GM19438 (cell line): ENCODE measurements at regions not wholly inside any gene's neighbourhood (a gene's known extent, or its start where the extent isn't known, plus 50 kb on each side); places are given as distances from the start of the nearest gene placed in this dataset.
"Not testable (repeated sequence)": the region's sequence is repeated elsewhere in the genome, so short reads cannot be mapped to it uniquely, and the experiment has no call there.

ENCODE experiments used
- ATAC-seq: cut with Tn5 transposase; IDR thresholded peaks from one replicate; pipeline ENCODE4 v1.9.1; 2021; ENCODE audit warnings: low read depth; ENCODE audit not compliant: unreplicated experiment

DNA sequence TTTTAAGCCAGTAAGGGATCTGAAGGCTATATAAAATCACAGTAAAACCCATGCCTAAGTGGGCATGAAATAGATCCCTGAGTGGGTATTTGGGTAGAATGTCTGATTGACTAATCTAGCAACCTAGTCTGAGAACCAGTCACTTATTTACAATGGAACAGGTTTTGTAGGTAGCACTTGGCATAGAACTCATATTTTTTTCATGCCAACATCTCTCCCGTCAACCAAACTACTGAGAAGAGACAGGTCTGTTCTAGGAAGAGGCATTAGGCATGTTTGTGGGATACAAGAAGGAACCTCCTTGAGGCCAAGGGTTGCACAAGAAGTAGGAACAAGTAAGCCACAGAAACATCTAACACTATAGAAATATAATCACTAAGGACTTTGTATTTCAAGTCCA lies 840.4 kb upstream of the TENM4 start:
- no peak for ATAC-seq

DNA sequence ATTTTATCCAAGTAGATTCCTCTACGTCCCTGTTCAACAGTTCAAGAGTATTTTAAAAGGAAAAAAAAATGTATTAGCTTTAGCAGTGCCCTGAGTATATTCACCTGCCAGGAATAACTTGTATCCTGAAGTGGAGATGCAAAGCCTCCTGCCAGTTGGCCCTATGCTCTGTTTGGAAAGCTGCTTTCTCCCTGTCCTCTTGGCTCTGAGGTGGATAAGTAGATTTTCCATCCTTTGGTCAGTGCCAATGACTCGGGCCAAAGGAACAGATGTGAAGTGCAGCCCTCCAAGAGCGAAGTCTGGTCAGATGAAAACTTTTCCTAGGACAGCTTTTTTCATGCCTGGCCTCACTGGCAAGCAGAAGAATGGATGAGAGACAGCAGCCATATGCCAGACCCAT lies 839.9 kb upstream of the TENM4 start:
- no peak for ATAC-seq

DNA sequence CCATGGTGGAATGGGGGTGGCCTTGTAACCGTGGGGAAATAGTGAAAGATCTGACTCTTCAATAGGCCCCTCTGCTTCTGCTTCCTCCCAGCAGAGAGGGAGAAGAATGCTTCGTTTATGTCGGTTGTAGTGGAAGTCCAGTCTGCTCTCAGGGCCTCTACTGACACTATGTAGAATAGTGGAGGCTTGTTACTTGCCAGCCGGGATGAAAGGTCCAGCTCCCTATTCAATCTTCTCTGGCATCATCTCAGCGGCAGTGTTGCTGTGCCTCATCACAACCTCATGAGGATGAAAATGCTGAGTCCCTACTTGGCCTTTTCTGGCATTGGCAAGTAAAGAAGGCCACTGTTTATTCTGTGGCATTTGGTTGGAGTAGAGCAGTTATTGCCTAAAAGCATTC lies 820.9 kb upstream of the TENM4 start:
- ATAC-seq: no peak

DNA sequence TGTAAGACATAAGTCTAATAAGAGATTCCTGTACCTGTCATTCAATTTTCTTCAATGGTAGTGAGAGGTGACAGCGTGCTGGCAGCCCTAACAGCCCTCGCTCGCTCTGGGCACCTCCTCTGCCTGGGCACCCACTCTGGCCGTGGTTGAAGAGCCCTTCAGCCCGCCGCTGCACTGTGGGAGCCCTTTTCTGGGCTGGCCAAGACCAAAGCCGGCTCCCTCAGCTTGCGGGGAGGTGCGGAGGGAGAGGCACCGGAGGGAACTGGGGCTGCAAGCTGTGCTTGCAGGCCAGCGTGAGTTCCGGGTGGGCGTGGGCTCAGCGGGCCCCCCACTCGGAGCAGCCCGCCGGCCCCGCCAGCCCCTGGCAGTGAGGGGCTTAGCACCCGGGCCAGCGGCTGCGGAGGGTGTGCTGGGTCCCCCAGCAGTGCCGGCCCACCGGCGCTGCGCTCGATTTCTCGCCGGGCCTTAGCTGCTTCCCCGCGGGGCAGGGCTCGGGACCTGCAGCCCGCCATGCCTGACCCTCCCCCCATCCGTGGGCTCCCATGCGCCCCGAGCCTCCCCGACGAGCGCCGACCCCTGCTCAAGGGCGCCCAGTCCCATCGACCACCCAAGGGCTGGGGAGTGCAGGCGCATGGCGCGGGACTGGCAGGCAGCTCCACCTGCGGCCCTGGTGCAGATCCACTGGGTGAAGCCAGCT lies 816.6 kb upstream of the TENM4 start:
- ATAC-seq: not testable (repeated sequence)

GRCh38 chr11:80255021-80255420 lies 814.2 kb upstream of the TENM4 start:
- no peak for ATAC-seq

DNA sequence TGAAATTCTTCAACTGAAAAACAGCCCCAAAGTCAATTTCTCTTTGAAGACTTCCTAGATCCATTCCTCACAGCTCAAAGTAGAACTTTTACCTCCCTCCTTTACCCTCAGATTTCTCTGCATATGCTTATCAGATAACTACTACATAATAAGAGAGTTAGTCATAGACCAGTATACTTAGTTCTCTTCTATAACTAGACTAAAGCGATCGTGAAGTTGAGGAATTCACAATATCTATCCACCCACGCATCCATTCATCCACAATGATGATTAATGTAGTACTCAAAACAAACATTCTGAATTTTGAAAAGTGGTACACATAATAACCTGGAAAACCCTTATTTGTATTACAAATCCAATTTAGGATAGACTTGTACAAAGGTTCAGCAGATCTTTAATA lies 800.9 kb upstream of the TENM4 start:
- no peak for ATAC-seq

DNA sequence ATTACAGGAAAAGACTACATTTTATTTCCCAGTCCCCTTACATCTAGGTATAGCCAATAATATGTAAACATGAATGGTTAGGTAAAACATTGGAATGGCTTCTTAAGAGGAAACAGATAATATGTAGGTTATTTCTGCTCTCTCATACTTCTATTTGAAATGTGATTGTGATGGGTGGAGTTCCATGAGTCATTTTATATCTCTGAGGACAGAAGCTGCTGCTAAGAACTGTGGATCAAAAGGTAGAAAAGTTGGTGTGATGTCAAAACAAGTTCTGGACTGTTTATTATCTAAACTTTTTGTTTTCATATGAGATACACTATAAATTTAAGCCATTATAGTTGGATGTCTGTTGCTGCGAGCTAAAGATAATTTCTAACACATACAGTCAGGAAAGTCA lies 799.4 kb upstream of the TENM4 start:
- no peak for ATAC-seq

- ATAC-seq: no peak
Measured at GRCh38 chr11:80239217-80239616, 798.4 kb upstream of the TENM4 start.

DNA sequence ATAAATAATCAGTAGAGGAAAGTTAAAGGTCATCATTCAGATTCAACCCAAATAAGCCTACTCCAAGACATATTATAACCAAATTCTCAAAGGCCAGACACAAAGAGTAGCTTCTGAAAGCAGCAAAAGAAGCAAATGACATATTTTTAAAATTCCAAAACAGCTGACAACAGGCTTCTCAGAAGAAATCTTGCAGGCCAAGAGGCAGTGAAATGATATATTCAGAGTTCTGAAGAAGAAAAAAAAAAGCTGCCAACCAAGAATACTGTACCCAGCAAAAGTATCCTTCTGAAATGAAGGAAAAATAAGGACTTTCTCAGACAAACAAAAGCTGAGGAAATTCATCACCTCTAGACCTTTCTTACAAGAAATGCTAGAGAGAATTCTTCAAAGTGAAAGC lies 787.1 kb upstream of the TENM4 start:
- no peak for ATAC-seq

- no peak for ATAC-seq
Measured at GRCh38 chr11:80214413-80214812, 773.6 kb upstream of the TENM4 start.

DNA sequence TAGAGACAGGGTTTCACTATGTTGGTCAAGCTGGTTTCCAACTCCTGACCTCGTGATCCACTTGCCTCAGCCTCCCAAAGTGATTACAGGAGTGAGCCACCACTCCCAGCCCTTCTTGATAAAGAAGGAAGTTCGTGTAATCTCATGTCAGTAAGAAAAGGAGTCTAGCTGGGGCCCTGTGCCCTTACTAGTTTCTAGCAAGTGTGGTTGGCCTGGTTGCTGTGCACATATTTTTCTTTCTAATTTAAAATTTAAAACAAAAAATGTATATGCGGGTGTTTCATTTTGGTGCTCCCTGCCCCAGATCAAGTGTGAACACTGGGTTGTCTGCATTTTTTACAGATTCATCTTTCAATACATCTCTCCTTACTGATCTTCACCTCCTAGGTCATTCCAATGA lies 770.8 kb upstream of the TENM4 start:
- no peak for ATAC-seq

- ATAC-seq: no peak
Measured at GRCh38 chr11:80204021-80204420, 763.2 kb upstream of the TENM4 start.

DNA sequence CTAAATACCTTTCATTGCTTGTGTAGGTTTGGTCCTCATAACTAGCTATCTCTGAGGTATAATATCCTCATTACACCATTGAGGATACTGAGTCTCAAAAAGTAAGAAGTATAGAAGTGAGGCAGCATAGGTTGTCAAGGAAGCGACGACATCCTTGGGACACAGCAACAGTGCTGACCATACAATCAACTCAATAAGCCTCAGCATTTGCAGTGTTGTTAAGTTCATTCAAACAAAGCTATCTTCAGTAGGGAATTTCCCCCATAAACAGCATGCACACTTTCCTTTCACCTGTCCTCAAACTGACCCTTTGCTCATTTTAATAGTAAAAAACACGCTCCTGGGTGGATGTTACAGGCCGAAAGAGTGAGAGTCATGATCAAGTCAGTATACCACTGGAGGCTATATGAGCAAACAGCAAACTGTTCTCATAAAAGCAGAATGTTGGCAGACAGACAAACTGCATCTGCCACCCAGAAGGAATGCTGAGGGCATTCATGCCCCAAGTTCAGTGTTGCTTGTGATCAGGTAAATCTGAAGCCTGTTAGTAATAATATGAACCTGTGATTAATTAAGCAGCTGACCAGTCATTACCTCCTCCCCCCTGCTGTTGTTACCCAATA lies 756.2 kb upstream of the TENM4 start:
- no peak for ATAC-seq

DNA sequence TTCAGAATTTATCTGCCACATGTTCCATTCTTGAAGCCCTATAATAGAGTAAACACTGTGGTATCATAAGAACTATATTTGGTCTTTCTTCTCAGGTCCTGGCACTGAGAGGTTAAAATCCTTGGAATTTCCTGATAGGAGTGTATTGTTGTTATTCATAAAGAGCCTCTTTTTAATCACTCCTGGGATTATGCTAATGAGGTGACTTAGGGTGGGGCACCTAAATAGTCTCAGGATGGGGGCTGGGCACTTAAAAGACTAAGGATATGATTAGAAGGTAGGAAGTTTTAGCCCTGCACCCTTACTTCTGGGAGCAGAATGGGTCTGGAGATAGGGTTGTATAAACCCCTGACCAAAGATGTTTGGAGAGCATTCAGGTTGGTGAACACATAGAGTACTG lies 755.2 kb upstream of the TENM4 start:
- ATAC-seq: no peak

- no peak for ATAC-seq
Measured at GRCh38 chr11:80194625-80195024, 753.8 kb upstream of the TENM4 start.

DNA sequence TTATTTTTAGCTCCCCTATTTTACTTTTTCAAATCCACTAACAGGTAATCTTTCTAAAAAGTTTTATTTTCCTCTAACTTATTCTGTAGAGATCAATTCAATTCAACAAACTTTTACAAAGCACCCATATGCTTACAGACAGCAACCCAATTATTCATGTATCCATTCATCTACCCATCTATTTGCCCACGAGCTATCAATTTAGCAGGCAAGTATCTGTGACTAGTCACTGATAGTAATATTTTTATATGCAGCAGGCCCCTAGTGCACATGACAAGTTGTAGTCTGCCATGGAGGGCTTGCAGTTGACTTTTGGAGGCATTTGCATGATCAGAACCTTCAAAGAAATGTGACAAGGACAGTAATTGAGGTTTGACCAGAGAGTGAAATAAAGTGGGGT lies 753.2 kb upstream of the TENM4 start:
- ATAC-seq: no peak

GRCh38 chr11:80188076-80188627 lies 747.3 kb upstream of the TENM4 start:
- no peak for ATAC-seq

- ATAC-seq: no peak
Measured at GRCh38 chr11:80186692-80187091, 745.9 kb upstream of the TENM4 start.

DNA sequence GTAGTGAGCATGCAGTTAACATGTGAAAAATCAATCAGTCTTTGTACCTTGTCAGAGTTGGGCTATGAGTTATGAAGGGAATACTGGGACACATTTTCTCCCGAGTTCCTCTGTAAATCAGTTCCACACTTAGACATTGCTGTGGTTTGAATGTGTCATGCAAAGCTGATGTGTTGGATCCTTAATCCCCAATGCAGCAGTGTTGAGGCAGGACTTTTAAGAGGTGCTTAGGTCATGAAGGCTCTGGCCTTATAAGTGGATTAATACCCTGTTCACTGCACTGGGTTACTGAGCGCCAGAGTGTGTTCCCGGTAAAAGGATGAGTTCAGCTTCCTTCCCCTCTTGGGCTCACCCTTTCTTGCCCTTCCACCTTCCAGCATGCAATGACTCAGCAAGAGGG lies 742.1 kb upstream of the TENM4 start:
- no peak for ATAC-seq

- ATAC-seq: no peak
Measured at GRCh38 chr11:80173371-80174136, 732.7 kb upstream of the TENM4 start.

- ATAC-seq: no peak
Measured at GRCh38 chr11:80168796-80169195, 728.0 kb upstream of the TENM4 start.

- ATAC-seq: no peak
Measured at GRCh38 chr11:80167766-80168165, 726.9 kb upstream of the TENM4 start.
